ENCODE measurements at regions not wholly inside any gene's neighbourhood (a gene's known extent, or its start where the extent isn't known, plus 50 kb on each side); places are given as distances from the start of the nearest gene placed in this dataset.
A peak's percentile ranks its signal among the peaks of the same experiment; 100 is the strongest.
"Not testable (repeated sequence)": the region's sequence is repeated elsewhere in the genome, so short reads cannot be mapped to it uniquely, and the experiment has no call there.

DNA sequence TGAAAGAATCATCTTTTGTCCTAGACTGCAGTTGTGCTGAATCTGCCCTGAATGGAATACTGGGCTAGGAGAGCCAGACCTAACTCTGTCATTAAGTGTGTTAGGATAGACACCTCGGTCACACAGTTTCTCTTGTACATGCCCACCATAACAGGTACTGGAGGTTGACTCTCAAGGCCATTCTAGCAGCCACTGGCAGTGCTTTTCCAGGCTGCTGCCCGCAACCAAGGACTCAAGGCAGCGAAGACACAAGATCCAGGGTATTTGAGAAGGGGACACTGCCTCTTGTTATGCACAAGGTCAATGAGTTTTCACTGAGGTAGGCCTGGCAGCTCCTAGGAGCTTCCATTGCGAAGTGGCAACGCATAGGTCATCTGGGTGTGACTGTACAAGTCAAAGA, 70.6 kb upstream of the ZNF746 start:
- DNase-seq: no peak
- no peak for TF ChIP-seq POLR2A (IDR thresholded peaks at IDR 0.05; ENCODE audit: low read length)
- no peak for TF ChIP-seq GATA1 (IDR thresholded peaks at IDR 0.05; ENCODE audit: low read depth, low read length)

DNA sequence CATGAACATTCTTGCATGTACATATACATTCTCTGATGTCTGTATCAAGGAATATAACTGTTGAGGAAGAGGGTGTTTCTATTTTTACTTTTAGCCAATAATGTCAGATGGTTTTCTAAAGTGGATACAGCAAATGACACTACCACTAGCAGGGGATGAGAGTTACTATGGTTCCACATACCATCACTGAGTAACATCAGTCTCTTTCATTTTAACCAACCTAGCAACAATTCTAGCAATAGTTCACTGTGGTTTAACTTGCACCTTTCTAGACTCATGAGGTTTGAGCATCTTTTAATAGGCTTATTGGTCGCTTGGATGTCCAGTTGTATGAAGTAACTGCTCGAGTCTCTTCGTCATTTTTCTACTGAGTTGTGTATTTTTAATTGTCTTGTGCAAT, 68.5 kb upstream of the ZNF746 start:
- TF ChIP-seq GATA1 (IDR thresholded peaks at IDR 0.05; ENCODE audit: low read depth, low read length): no peak
- no peak for TF ChIP-seq POLR2A (IDR thresholded peaks at IDR 0.05; ENCODE audit: low read length)
- DNase-seq: no peak

DNA sequence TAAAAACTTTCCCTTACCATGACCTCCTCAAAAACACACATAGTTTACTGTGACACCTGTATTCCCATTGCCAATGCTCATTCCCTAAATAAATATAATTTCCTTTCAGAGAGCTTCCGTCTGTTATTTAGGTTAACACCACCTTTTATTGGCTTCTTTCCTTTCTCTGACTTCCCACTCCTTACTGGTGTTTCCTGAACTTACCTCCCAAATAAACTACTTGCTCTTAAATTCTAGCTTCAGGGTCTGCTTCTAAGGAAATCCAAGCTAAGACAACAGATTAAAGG, 67.4 kb upstream of the ZNF746 start:
- no peak for TF ChIP-seq GATA1 (IDR thresholded peaks at IDR 0.05; ENCODE audit: low read depth, low read length)
- TF ChIP-seq POLR2A (IDR thresholded peaks at IDR 0.05; ENCODE audit: low read length): no peak
- no peak for DNase-seq

DNA sequence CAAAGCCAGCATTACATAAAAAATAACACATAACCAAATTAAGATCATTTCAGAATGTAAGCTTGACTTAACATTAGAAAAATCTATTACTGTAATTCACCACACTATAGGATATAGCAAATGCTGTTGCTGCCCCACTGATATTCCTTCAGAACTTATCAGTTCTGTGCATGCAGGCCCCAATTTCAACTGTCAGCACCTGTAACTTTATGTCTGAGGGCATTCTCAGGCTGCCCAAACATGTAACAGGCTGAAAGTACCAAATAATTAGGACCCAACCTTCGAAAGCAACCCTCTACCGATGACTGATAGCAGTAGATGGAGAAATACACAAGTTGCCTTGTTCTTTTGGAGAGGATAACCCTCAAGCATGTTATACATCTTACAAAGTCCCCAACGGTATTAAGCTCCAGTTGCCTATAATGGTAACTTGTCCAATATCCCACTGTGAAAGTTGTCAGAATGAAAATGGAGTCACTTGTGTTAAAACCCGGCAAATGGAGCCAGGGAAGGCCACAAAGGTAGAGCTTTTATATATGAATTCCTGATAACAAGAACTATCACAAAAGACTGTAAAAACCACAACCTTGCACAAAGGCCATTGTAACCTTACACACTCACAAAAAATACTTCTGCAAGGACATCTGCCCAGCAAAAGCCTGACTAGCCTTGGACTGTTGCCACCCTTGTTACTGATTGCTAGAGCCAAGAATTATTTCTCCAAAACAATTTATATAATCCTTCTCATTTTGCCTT, 66.9 kb upstream of the ZNF746 start:
- TF ChIP-seq GATA1 (IDR thresholded peaks at IDR 0.05; ENCODE audit: low read depth, low read length) (no peak), POLR2A (IDR thresholded peaks at IDR 0.05; ENCODE audit: low read length) (no peak)

DNA sequence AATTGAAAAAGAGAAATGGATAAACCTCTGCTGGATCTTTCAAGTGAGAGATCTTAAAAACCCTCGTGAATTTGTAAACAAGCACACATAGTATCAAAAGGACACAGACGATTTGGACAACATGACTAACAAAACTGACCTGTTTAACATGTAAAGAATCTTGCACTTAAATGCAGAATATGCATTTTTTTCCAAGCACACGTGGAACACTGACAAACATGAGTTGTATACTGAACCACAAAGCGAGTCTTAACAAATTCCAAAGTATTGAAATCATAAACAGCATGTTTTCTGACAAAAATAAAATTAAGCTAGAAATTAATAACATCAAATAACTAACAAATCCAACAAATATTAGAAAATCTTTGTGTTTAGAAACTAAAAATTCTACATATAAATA, 65.0 kb upstream of the ZNF746 start:
- TF ChIP-seq POLR2A (IDR thresholded peaks at IDR 0.05; ENCODE audit: low read length) (no peak), GATA1 (IDR thresholded peaks at IDR 0.05; ENCODE audit: low read depth, low read length) (no peak)
- DNase-seq: no peak

More for the DNA sequence above, 66.9 kb upstream of the ZNF746 start:
- peak; percentile 30 to 72 for DNase-seq

DNA sequence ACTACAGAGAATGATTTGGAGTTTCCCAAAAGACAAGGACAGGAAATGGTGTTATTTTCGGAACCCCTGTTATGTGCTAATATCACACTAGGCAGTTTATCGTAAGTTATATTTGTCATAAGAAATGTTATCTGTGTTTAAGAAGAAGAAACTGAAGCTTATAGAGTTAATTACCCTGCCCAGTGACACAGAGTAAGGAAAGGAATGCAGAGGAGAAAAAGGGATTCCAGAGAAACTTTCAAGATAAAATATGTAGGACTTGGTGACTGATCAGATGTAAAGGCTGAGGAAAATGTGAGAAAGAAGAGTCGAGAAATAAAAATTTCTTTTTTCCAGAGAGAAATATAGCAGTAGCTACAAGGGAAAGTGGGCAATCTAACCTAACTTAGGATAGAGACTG, 63.5 kb upstream of the ZNF746 start:
- no peak for TF ChIP-seq POLR2A (IDR thresholded peaks at IDR 0.05; ENCODE audit: low read length)
- DNase-seq: no peak

DNA sequence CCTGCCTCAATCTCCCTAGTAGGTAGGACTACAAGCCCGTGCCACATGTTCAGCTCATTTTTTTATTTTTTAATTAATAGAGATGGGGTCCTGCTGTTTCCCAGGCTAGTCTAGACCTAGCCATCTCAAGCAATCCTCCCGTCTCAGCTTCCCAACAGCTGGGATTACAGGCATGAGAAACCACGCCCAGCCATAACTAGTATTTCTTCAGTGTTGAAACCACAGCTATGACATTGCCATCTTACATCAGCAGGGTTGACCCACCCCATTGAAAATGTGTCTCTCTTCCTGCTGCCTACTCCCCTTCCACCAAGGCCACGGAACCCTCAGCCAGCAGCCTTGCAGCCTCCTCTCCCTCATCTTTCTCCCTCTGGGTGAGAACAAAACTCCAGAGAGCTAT, 62.1 kb upstream of the ZNF746 start:
- no peak for TF ChIP-seq GATA1 (IDR thresholded peaks at IDR 0.05; ENCODE audit: low read depth, low read length)
- TF ChIP-seq POLR2A (IDR thresholded peaks at IDR 0.05; ENCODE audit: low read length): no peak

DNA sequence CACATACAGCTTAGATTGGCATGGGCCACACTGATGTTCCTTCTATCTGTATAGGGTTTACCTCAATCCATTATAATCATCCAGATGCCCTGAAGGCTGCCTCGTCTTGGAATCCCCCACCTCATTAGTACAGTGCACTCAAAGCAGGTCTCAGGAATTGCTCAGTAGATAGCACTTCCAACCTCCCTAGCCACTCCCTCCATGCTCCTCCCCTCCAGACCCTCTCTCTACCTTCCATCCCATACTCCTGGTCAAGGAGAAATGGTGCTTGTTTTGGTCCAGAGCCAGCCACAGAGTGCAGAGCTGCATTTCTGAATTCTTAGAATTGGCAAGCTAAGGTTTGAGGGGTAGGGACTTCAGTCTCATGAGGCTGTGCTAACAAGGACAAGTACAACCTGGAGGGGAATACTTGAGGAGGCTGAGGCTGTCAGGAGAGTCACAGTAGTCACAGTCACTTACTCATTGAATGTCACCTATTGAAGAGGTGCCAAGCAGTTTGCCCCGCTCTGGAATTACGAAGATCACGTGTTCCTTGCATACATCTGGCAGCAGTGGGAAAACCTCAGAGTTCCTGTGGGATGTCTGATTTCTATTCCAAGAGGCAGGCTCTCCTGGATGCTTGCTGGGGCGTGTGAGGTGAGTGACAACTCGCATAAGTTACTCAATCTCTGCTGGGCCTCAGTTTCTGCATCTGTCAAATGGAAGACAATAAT, 60.7 kb upstream of the ZNF746 start:
- TF ChIP-seq POLR2A (IDR thresholded peaks at IDR 0.05; ENCODE audit: low read length): no peak
- no peak for TF ChIP-seq GATA1 (IDR thresholded peaks at IDR 0.05; ENCODE audit: low read depth, low read length)
- no peak for DNase-seq

More for the DNA sequence above, 62.1 kb upstream of the ZNF746 start:
- peak in 1 of 2 experiments; percentile 20 for DNase-seq

DNA sequence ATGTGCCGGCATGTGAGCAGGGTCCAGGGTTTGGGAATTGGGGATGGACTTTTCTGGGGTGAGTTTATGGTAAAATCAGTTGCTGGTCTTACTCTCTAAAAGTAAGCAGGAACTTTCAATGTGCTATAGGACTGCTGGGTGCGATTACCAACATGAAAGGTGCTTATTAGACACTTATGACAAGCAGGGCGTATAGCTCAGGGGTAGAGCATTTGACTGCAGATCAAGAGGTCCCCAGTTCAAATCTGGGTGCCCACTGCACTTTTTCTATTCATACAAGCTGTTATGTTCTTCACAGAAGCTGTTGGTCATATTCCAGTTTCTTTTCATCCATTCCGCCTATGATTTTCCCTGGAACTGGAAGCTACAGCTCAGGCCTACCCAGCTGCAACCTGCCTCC, 58.9 kb upstream of the ZNF746 start:
- DNase-seq: not testable (repeated sequence)

DNA sequence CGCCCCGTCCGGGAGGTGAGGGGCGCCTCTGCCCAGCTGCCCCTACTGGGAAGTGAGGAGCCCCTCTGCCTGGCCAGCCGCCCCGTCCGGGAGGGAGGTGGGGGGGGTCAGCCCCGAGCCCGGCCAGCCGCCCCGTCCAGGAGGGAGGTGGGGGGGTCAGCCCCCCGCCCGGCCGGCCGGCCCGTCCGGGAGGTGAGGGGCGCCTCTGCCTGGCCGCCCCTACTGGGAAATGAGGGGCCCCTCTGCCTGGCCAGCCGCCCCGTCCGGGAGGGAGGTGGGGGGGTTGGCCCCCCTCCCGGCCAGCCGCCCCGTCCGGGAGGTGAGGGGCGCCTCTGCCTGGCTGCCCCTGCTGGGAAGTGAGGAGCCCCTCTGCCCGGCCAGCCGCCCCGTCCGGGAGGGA, 57.2 kb upstream of the ZNF746 start:
- DNase-seq: not testable (repeated sequence)

DNA sequence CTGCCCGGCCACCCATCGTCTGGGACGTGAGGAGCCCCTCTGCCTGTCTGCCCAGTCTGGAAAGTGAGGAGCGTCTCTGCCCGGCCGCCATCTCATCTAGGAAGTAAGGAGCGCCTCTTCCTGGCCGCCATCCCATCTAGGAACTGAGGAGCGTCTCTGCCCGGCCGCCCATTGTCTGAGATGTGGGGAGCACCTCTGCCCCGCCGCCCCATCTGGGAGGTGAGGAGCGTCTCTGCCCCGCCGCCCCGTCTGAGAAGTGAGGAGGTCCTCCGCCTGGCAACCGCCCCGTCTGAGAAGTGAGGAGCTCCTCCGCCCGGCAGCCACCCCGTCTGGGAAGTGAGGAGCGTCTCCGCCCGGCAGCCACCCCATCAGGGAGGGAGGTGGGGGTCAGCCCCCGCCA, 56.4 kb upstream of the ZNF746 start:
- not testable (repeated sequence) for DNase-seq

DNA sequence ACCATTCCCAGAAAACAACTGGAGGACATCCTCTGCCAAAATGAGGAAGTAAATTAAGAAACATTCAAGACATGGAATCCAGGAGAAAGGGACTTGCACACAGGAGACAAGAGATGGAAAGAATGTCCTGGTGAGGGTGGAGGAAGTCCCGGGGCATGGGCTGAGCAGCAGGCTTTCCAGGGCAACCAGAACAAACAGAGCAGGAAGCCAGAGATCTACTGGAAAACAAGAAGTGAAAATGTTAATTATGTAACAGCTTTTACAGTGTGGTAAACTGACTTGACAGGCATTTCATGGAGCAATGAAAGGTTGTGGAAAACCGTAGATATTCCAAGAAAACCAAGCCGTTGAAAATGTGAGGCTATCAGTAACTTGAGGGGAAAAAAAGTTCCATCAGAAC, 55.2 kb upstream of the ZNF746 start:
- no peak for DNase-seq
- no peak for TF ChIP-seq GATA1 (IDR thresholded peaks at IDR 0.05; ENCODE audit: low read depth, low read length)
